Natural killer cell (primary cell): ENCODE measurements at regions not wholly inside any gene's neighbourhood (a gene's known extent, or its start where the extent isn't known, plus 50 kb on each side); places are given as distances from the start of the nearest gene placed in this dataset.

ENCODE experiments used
- ATAC-seq, 3 donors: fragments of 150-1000 bp in 2 of 3; fragments of 200-7000 bp in 1 of 3; cut with Tn5 transposase; 1 replicate in 1 of 3; 2 replicates in 2 of 3; pipeline ENCODE4 v1.10.0; 2021; ENCODE audit warnings: mild to moderate bottlenecking in 2 of 3, moderate library complexity in 2 of 3
- DNase-seq, 2 donors: peaks; one replicate each; pipeline versions ENCODE4 v3.0.0 to v3.0.0-alpha.2; 2013 to 2021; ENCODE audit warnings: mixed read lengths in 1 of 2
- H3K27ac ChIP-seq: one replicate; pipeline ENCODE4 v1.5.1; 2013; ENCODE audit warnings: mild to moderate bottlenecking, low read length
- H3K27me3 ChIP-seq: one replicate; pipeline ENCODE4 v1.6.1; 2013; ENCODE audit warnings: low read length; ENCODE audit not compliant: control insufficient read depth, insufficient read depth
- H3K36me3 ChIP-seq: one replicate; pipeline ENCODE4 v1.6.1; 2013; ENCODE audit warnings: low read length; ENCODE audit not compliant: control insufficient read depth, insufficient read depth
- H3K4me1 ChIP-seq: one replicate; pipeline ENCODE4 v1.6.1; 2013; ENCODE audit warnings: low read length; ENCODE audit not compliant: control insufficient read depth, insufficient read depth
- H3K4me3 ChIP-seq: one replicate; pipeline ENCODE4 v1.5.1; 2013; ENCODE audit warnings: low read length
- H3K9me3 ChIP-seq: one replicate; pipeline ENCODE4 v1.6.1; 2013; ENCODE audit warnings: low read length; ENCODE audit not compliant: control insufficient read depth, insufficient read depth
- H3K27ac Mint-ChIP-seq, 2 donors: one replicate each; pipeline ENCODE4 v1.8.0; 2022; ENCODE audit warnings: mild to moderate bottlenecking in 2 of 2, mixed read lengths in 2 of 2, moderate library complexity in 1 of 2
- H3K27me3 Mint-ChIP-seq, 2 donors: one replicate each; pipeline ENCODE4 v1.8.0; 2022; ENCODE audit warnings: low read depth in 2 of 2, mixed read lengths in 2 of 2
- H3K36me3 Mint-ChIP-seq: one replicate; pipeline ENCODE4 v1.8.0; 2022; ENCODE audit warnings: mixed read lengths
- H3K4me1 Mint-ChIP-seq, 2 donors: one replicate each; pipeline ENCODE4 v1.8.0; 2022; ENCODE audit warnings: mixed read lengths in 2 of 2
- H3K4me3 Mint-ChIP-seq: one replicate; pipeline ENCODE4 v1.8.0; 2022; ENCODE audit warnings: mild to moderate bottlenecking, moderate library complexity, mixed read lengths
- H3K9me3 Mint-ChIP-seq, 2 donors: one replicate each; pipeline ENCODE4 v1.8.0; 2022; ENCODE audit warnings: mixed read lengths in 2 of 2
- WGBS: methylation state at CpG from one replicate; pipeline ENCODE4 v1.1.7; 2013; ENCODE audit warnings: missing lambda C conversion rate; ENCODE audit not compliant: insufficient coverage; 5-methylcytosine and 5-hydroxymethylcytosine counted together
- intact Hi-C: fragments of 100-400 bp; cut with micrococcal nuclease; formaldehyde crosslinking; loops from one replicate; pipeline ENCODE4 v1.14.2; 2022
- TF ChIP-seq, protein P1 (sequence below): fragments of 200-600 bp; IDR thresholded peaks from one replicate; pipeline ENCODE4 v1.8.0; 2022; ENCODE audit warnings: antibody characterized with exemption

DNA sequence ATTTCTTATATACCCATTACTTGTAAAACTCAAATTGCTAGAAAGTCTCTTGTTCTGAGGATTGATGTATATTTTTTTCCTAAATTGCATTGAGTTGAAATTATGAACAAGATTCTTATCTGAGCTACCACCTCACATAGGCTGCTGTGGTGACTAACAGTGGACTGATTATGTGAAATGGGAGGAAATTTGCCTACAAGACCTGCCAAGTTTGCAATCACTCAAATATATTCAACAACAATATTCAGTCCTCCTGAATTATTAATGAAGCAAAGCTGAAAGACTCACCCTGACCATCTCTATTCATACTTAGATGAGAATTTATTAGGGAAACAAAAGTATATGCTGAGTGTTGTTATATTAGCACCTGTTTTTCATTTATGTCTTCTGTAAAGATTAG is 412.6 kb upstream of the SEMA6D start:
- Mint-ChIP-seq H3K9me3 (peaks cover 9% of the 10 kb centered on the region in 2 donors), H3K4me1 (no peaks in the 10 kb centered on the region), H3K36me3 (no peaks in the 10 kb centered on the region), H3K27ac (no peak overlapping the region), H3K27me3 (no peaks in the 10 kb centered on the region), H3K4me3 (no peak overlapping the region)
- TF ChIP-seq, protein P1, sequence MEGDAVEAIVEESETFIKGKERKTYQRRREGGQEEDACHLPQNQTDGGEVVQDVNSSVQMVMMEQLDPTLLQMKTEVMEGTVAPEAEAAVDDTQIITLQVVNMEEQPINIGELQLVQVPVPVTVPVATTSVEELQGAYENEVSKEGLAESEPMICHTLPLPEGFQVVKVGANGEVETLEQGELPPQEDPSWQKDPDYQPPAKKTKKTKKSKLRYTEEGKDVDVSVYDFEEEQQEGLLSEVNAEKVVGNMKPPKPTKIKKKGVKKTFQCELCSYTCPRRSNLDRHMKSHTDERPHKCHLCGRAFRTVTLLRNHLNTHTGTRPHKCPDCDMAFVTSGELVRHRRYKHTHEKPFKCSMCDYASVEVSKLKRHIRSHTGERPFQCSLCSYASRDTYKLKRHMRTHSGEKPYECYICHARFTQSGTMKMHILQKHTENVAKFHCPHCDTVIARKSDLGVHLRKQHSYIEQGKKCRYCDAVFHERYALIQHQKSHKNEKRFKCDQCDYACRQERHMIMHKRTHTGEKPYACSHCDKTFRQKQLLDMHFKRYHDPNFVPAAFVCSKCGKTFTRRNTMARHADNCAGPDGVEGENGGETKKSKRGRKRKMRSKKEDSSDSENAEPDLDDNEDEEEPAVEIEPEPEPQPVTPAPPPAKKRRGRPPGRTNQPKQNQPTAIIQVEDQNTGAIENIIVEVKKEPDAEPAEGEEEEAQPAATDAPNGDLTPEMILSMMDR: no peak
- H3K4me3 ChIP-seq: no peak overlapping the region
- ATAC-seq (no peak), DNase-seq (no peak)
- no peaks in the 10 kb centered on the region for H3K9me3 ChIP-seq
- H3K27me3 ChIP-seq: no peaks in the 10 kb centered on the region
- intact Hi-C loops: no loop called here
- H3K4me1 ChIP-seq: no peaks in the 10 kb centered on the region
- no peak overlapping the region for H3K27ac ChIP-seq
- H3K36me3 ChIP-seq: no peaks in the 10 kb centered on the region

DNA sequence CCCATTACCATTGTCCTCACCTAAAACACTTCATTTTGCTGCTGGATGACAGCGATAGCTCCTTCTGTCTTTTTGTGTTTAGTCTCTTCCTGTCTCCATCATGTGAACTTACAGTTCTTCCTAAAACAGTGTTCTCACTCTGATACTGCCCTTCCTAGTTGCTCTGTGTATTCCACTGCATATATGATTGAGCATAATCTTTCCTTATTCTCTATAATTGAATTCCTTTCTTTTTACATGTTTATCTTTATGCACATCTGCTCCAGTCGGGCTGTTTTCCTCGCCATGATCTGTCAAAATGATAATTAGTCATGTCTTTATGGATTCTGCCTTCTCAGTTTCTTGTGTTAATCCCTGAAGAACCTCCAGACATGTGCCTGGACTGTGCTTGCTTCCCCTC is 405.1 kb upstream of the SEMA6D start:
- intact Hi-C loops: no loop called here
- 90% methylated on average over 3 of the region's 3 CpGs for WGBS
- no peaks in the 10 kb centered on the region for H3K4me1 Mint-ChIP-seq
- H3K9me3 Mint-ChIP-seq: peaks cover 7 to 8% of the 10 kb centered on the region in 2 donors
- ATAC-seq: no peak
- H3K27ac Mint-ChIP-seq: no peak overlapping the region
- H3K27ac ChIP-seq: no peak overlapping the region
- H3K27me3 Mint-ChIP-seq: no peaks in the 10 kb centered on the region
- TF ChIP-seq, protein P1: no peak
- no peaks in the 10 kb centered on the region for H3K9me3 ChIP-seq
- H3K4me1 ChIP-seq: no peaks in the 10 kb centered on the region
- H3K36me3 Mint-ChIP-seq: no peaks in the 10 kb centered on the region
- no peaks in the 10 kb centered on the region for H3K36me3 ChIP-seq
- H3K27me3 ChIP-seq: no peaks in the 10 kb centered on the region
- no peak overlapping the region for H3K4me3 ChIP-seq
- H3K4me3 Mint-ChIP-seq: no peak overlapping the region
- no peak for DNase-seq

DNA sequence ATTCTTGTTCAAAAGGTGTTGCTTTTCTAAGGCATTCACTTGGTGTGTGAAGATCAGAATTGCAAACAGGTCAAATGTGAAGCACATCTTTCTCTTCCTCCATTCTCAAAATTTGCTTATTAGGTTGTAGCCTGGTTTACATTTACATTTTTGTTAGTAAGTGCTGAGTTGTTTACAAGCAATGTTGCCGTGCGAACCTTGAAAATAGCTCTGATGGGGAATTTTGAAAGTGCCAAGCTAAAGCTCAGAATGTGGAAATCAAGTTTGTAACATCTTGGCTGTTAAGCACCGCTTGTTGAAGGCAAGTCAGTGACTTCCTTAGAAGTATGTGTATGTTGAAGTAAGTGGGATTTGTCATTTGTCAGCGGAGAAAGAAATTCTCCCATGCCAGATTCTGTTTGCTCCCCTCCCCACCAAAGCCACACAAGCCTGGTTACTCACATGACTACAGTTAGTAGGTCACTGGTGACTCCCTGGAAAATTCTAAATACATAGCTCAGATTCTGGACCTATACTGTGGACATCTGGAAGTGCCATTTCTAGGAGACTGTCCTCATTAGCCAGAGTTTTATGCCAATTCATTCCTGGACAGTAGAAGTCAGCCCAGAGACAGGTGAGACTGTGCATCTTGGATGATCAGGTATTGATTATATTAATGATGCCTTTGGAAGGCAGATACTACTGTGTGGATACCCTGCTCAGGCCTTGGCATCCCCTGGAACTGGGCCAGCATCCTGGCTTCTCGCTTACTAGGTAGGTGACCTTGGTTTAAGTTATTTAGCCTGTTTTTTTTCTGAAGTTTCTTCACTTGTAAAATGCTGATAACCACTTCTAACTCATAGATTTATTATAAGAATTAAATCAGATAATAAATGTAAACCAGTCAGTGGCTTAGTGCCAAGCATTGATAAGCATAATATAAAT is 390.6 kb upstream of the SEMA6D start:
- WGBS: 82% methylated on average over 3 of the region's 5 CpGs
- H3K4me3 Mint-ChIP-seq: no peak overlapping the region
- H3K4me1 Mint-ChIP-seq: no peaks in the 10 kb centered on the region
- no peak overlapping the region for H3K27ac Mint-ChIP-seq
- H3K4me1 ChIP-seq: no peaks in the 10 kb centered on the region
- H3K36me3 ChIP-seq: no peaks in the 10 kb centered on the region
- peaks cover 0 to 3% of the 10 kb centered on the region in 2 donors for H3K9me3 Mint-ChIP-seq
- no peaks in the 10 kb centered on the region for H3K36me3 Mint-ChIP-seq
- no peaks in the 10 kb centered on the region for H3K27me3 Mint-ChIP-seq
- no peaks in the 10 kb centered on the region for H3K27me3 ChIP-seq
- ATAC-seq: no peak
- H3K27ac ChIP-seq: no peak overlapping the region
- intact Hi-C loops: no loop called here
- no peaks in the 10 kb centered on the region for H3K9me3 ChIP-seq
- no peak for DNase-seq
- no peak overlapping the region for H3K4me3 ChIP-seq
- TF ChIP-seq, protein P1: no peak
